MM.1S (cell line): ENCODE measurements at regions not wholly inside any gene's neighbourhood (a gene's known extent, or its start where the extent isn't known, plus 50 kb on each side); places are given as distances from the start of the nearest gene placed in this dataset.

Source experiments
- EZH2phosphoT487 ChIP-seq: fragments of 300-600 bp; sonication (generic); IDR thresholded peaks from 2 replicates; pipeline ENCODE4 v1.6.1; 2018; ENCODE audit warnings: antibody characterized with exemption, low read length
- TF ChIP-seq, protein P1 (sequence below): fragments of 300-600 bp; sonication (generic); IDR thresholded peaks from 2 replicates; pipeline ENCODE4 v1.5.1; 2016; ENCODE audit warnings: antibody characterized with exemption, low read length, mixed read lengths

DNA sequence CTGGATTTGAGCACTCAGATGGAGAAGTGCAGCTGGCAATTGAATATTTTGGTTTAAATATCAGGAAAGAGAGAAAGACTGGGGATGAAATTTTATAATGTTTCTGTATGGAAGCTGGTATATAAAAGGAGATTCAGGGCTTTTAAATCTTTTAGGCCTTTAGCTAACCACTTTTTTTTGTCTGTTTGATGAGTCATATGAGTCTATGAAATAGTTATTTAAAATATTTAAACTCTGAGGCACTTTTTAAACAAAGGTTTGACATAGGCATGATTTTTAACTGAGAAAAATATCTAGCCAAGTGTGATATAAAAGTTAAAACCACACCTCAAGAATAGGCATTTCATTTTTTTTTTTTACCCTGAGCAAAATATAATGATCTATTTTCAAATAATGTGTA, 944.3 kb downstream of the GATA3 start:
- TF ChIP-seq, protein P1, sequence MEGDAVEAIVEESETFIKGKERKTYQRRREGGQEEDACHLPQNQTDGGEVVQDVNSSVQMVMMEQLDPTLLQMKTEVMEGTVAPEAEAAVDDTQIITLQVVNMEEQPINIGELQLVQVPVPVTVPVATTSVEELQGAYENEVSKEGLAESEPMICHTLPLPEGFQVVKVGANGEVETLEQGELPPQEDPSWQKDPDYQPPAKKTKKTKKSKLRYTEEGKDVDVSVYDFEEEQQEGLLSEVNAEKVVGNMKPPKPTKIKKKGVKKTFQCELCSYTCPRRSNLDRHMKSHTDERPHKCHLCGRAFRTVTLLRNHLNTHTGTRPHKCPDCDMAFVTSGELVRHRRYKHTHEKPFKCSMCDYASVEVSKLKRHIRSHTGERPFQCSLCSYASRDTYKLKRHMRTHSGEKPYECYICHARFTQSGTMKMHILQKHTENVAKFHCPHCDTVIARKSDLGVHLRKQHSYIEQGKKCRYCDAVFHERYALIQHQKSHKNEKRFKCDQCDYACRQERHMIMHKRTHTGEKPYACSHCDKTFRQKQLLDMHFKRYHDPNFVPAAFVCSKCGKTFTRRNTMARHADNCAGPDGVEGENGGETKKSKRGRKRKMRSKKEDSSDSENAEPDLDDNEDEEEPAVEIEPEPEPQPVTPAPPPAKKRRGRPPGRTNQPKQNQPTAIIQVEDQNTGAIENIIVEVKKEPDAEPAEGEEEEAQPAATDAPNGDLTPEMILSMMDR, result no peak
- TF ChIP-seq EZH2phosphoT487, result no peak
